ENCODE measurements at regions not wholly inside any gene's neighbourhood (a gene's known extent, or its start where the extent isn't known, plus 50 kb on each side); places are given as distances from the start of the nearest gene placed in this dataset.
"Not testable (repeated sequence)": the region's sequence is repeated elsewhere in the genome, so short reads cannot be mapped to it uniquely, and the experiment has no call there.

DNA sequence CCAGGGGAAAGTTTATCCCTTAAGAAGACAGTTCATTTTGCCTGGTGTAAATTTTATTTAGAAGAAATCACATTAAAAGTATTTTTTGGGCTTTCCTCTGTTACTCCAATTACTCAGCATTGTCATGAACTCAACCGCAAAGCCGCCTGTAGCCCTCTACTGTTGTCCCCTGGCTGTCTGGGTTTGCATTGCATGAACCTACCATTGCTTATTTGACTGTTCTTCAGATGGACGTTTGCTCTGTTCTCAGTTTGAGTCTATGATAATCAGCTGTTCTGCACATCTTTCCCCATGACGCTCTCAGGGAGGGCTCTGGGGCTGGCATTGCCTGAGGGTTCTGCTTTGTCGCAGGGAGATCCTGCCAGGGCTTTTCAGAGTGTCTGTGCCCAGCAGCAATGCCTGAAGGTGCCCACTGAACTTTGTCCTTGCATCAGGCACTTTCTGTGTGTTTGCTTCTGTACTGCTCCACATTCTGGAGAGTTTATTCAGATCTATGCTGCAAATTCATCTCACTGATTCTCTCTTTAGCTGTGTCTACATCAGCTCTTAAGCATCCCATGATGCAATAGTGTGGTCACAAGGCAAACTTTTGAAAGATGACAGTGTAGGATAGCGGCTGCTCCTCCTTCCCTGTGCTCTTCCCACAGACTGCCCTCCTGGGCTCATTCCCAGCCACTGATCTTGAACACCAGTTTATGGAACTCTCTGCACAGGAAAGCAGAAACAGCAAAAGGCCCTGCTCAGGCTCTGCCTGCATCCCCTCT, 370.8 kb downstream of the TMEM121 start:
- H3K4me1 Mint-ChIP-seq, result peaks cover 12% of the 10 kb centered on the region
- H3K9me3 Mint-ChIP-seq; H3K4me3 Mint-ChIP-seq; H3K27me3 Mint-ChIP-seq; POLR2A ChIA-PET; H3K36me3 Mint-ChIP-seq (ENCODE audit: low read depth); CTCF ChIA-PET; H3K27ac Mint-ChIP-seq: not testable (repeated sequence)
- peak; percentile 36 for DNase-seq

GRCh38 chr14:105897725-105898113, 371.3 kb downstream of the TMEM121 start:
- Mint-ChIP-seq H3K4me3 (no peak overlapping the region), H3K27me3 (peaks cover 7% of the 10 kb centered on the region), H3K9me3 (no peaks in the 10 kb centered on the region), H3K27ac (no peak overlapping the region), H3K4me1 (peaks cover 12% of the 10 kb centered on the region), H3K36me3 (ENCODE audit: low read depth) (no peaks in the 10 kb centered on the region)
- POLR2A ChIA-PET, result no interaction called here
- DNase-seq, result no peak
- CTCF ChIA-PET, result no interaction called here

DNA sequence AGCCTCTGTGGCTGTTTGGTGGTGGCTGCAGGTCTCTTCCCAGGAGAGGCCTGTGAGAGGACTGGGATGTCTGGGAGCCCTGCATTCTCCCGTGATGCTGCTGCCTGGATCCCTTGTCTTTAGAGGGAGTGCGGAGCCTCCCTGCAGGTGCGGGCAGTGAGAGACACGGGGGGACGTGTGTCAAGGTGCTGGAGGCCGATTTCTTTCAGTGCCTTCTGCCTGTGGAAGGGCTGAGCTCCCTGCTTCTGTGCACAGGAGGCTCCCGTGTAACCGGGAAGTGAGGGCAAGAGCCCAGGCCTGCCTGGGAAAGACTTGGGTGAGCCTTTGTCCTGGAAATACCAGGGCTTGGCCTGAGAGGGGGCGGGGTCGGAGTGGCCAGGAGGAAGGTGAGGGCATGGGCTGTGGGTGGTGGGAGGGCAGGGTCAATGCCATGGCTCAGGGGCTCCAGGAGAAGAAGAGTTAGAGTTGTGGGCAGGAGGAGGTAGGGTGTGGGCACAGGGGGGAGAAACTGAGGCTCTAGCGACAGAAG, 372.2 kb downstream of the TMEM121 start:
- Mint-ChIP-seq H3K4me1 (peaks cover 12% of the 10 kb centered on the region), H3K36me3 (ENCODE audit: low read depth) (no peaks in the 10 kb centered on the region), H3K4me3 (no peak overlapping the region), H3K9me3 (no peaks in the 10 kb centered on the region), H3K27me3 (peaks cover 7% of the 10 kb centered on the region), H3K27ac (no peak overlapping the region)
- ChIA-PET POLR2A (no interaction called here), CTCF (no interaction called here)
- no peak for DNase-seq

DNA sequence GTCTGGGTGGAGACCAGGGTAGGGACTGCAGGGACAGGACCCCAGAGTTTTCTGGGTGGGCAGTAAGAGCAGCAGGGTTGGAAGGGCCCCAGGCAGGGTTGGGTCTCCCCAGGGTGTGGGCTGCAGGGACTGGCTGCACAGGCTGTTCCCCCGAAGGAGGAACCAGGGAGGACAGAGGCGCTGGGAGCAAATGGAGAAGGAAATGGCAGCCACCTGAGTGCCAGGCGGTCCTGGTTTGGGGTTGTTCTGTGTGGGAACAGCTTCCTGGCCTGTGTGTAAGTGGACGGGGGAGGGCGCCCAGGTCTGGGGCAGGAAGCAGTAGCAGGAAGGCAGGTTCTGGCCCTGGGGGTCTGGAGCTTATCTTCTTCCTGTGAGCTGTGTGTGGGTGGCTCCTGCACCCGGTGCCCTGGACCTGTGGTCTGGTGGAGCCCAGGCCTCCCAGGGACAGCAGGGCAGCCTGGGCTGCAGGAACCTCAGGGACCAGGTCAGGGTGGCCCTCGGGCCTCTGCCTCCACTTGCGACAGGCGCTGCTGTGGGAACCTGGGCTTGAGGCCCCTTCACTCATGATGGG, 372.8 kb downstream of the TMEM121 start:
- H3K9me3 Mint-ChIP-seq, result no peaks in the 10 kb centered on the region
- no peaks in the 10 kb centered on the region for H3K36me3 Mint-ChIP-seq (ENCODE audit: low read depth)
- H3K4me1 Mint-ChIP-seq, result peaks cover 12% of the 10 kb centered on the region
- H3K27ac Mint-ChIP-seq, result no peak overlapping the region
- ChIA-PET POLR2A (no interaction called here), CTCF (no interaction called here)
- no peak overlapping the region for H3K4me3 Mint-ChIP-seq
- peaks cover 7% of the 10 kb centered on the region for H3K27me3 Mint-ChIP-seq
- no peak for DNase-seq

DNA sequence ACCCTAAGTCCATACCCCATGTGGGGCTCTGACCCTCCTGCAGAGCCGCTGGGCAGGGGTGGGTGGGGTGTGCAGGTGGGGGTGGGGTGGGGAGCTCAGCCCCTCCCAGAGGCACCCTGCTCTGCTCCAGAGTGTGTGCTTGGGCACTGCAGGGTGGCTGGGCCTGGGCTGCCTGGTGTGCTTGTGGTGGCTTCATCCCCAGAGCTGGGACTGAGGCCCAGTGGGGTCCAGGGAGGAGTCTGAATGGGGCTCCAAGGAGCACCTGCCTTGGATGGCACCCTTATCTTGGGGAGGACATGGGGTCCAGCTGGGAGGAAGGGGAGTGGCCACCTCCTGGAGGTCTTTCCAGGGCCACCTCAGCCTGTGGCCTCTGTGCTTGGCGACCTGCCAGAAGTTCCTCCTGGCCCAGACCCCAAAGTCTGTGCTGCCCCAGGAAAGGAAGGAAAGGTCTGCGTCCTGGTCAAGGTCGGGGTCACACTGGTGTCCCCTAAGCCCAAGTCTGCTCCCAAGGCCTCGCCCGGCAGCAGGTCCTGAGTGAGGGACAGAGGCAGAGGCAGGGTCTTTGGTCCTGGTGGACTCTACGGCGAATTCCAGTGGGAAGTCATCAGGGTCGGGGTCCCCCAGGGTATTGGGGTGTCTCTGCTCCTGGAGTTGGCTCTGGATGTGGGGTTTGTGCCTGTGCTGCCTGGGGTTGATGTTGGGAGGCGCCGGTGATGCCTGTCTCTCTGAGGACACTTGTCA, 373.4 kb downstream of the TMEM121 start:
- Mint-ChIP-seq H3K9me3 (no peaks in the 10 kb centered on the region), H3K4me3 (no peak overlapping the region), H3K36me3 (ENCODE audit: low read depth) (no peaks in the 10 kb centered on the region), H3K4me1 (peaks cover 12% of the 10 kb centered on the region), H3K27ac (no peak overlapping the region), H3K27me3 (peaks cover 7% of the 10 kb centered on the region)
- DNase-seq, result no peak
- POLR2A ChIA-PET, result no interaction called here
- CTCF ChIA-PET, result no interaction called here

GRCh38 chr14:105900398-105901160, 374.2 kb downstream of the TMEM121 start:
- no peaks in the 10 kb centered on the region for H3K9me3 Mint-ChIP-seq
- peaks cover 12% of the 10 kb centered on the region for H3K4me1 Mint-ChIP-seq
- no peak for DNase-seq
- no peaks in the 10 kb centered on the region for H3K36me3 Mint-ChIP-seq (ENCODE audit: low read depth)
- H3K27ac Mint-ChIP-seq, result no peak overlapping the region
- peaks cover 7% of the 10 kb centered on the region for H3K27me3 Mint-ChIP-seq
- no peak overlapping the region for H3K4me3 Mint-ChIP-seq
- ChIA-PET CTCF (no interaction called here), POLR2A (no interaction called here)

GRCh38 chr14:105901226-105901625, 374.8 kb downstream of the TMEM121 start:
- ChIA-PET POLR2A (no interaction called here), CTCF (no interaction called here)
- no peak overlapping the region for H3K27ac Mint-ChIP-seq

GRCh38 chr14:105902131-105902898, 375.9 kb downstream of the TMEM121 start:
- POLR2A ChIA-PET, result no interaction called here
- peaks cover 11% of the 10 kb centered on the region for H3K27me3 Mint-ChIP-seq
- no peaks in the 10 kb centered on the region for H3K36me3 Mint-ChIP-seq (ENCODE audit: low read depth)
- CTCF ChIA-PET, result no interaction called here
- H3K4me1 Mint-ChIP-seq, result peaks cover 2% of the 10 kb centered on the region
- H3K27ac Mint-ChIP-seq, result no peak overlapping the region
- H3K9me3 Mint-ChIP-seq, result no peaks in the 10 kb centered on the region
- no peak overlapping the region for H3K4me3 Mint-ChIP-seq
- DNase-seq, result no peak

More at GRCh38 chr14:105901226-105901625, 374.8 kb downstream of the TMEM121 start:
- Mint-ChIP-seq H3K9me3 (no peaks in the 10 kb centered on the region), H3K4me1 (peaks cover 12% of the 10 kb centered on the region), H3K36me3 (ENCODE audit: low read depth) (no peaks in the 10 kb centered on the region), H3K27me3 (peaks cover 7% of the 10 kb centered on the region), H3K4me3 (no peak overlapping the region)
- no peak for DNase-seq

- H3K27me3 Mint-ChIP-seq; POLR2A ChIA-PET; H3K27ac Mint-ChIP-seq; H3K4me1 Mint-ChIP-seq; CTCF ChIA-PET; H3K4me3 Mint-ChIP-seq; H3K36me3 Mint-ChIP-seq (ENCODE audit: low read depth); DNase-seq; H3K9me3 Mint-ChIP-seq: not testable (repeated sequence)
These were observed 376.4 kb downstream of the TMEM121 start for GRCh38 chr14:105902899-105903165.

DNA sequence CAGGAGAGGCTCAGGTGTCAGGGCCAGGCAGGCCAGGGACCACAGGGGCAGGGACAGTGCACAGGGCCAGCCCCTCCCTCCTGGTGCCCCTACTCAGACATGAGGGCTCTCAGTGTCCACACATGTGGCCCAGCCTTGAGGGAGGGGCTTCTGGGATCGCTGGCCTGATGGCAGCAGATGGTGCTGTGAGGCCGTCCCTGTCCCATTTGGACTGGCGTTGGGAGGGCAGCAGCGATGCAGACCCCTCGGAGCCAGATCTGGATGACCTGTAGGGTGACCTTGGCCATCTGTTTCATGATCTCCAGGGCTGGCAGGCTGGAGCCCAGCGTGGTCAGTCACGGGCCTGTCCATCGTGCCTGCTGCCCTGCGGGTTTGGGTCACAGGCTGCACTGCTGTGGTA, 377.6 kb downstream of the TMEM121 start:
- H3K4me1 Mint-ChIP-seq, result no peaks in the 10 kb centered on the region
- no peaks in the 10 kb centered on the region for H3K9me3 Mint-ChIP-seq
- no peak overlapping the region for H3K27ac Mint-ChIP-seq
- CTCF ChIA-PET, result no interaction called here
- POLR2A ChIA-PET, result no interaction called here
- no peaks in the 10 kb centered on the region for H3K36me3 Mint-ChIP-seq (ENCODE audit: low read depth)
- peaks cover 11% of the 10 kb centered on the region for H3K27me3 Mint-ChIP-seq
- no peak for DNase-seq
- H3K4me3 Mint-ChIP-seq, result no peak overlapping the region

- POLR2A ChIA-PET, result no interaction called here
- H3K9me3 Mint-ChIP-seq, result no peaks in the 10 kb centered on the region
- CTCF ChIA-PET, result no interaction called here
- DNase-seq, result no peak
- peaks cover 11% of the 10 kb centered on the region for H3K27me3 Mint-ChIP-seq
- no peak overlapping the region for H3K4me3 Mint-ChIP-seq
- no peaks in the 10 kb centered on the region for H3K4me1 Mint-ChIP-seq
- no peak overlapping the region for H3K27ac Mint-ChIP-seq
- no peaks in the 10 kb centered on the region for H3K36me3 Mint-ChIP-seq (ENCODE audit: low read depth)
These were observed 378.0 kb downstream of the TMEM121 start for GRCh38 chr14:105904379-105904778.

DNA sequence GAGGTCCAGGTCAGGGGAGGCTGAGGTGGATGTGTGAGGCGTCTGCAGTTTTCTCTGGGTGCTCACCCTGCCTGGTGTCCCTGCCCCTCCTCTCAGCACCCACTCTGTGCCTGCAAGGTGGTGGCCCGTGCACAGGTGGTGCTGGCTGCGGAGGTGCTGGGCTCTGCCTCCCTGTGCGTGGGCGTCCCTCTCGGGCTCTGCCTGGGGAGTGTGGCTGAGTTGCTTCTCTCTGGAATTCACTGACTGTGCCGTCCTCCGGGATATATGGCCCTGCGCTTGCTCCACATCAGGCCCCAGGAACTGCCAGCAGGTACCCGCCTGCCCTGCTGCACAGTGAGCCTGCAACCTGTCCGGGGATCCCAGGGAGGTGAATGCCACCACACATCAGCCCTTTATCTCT, 379.1 kb downstream of the TMEM121 start:
- CTCF ChIA-PET, result no interaction called here
- Mint-ChIP-seq H3K9me3 (no peaks in the 10 kb centered on the region), H3K4me1 (no peaks in the 10 kb centered on the region), H3K27me3 (peaks cover 11% of the 10 kb centered on the region), H3K27ac (no peak overlapping the region), H3K4me3 (no peak overlapping the region), H3K36me3 (ENCODE audit: low read depth) (no peaks in the 10 kb centered on the region)
- POLR2A ChIA-PET, result no interaction called here
- no peak for DNase-seq

- Mint-ChIP-seq H3K36me3 (ENCODE audit: low read depth) (no peaks in the 10 kb centered on the region), H3K4me3 (no peak overlapping the region), H3K27me3 (peaks cover 6% of the 10 kb centered on the region), H3K27ac (no peak overlapping the region), H3K4me1 (no peaks in the 10 kb centered on the region), H3K9me3 (no peaks in the 10 kb centered on the region)
- DNase-seq, result no peak
- ChIA-PET CTCF (no interaction called here), POLR2A (no interaction called here)
These were observed 380.9 kb downstream of the TMEM121 start for GRCh38 chr14:105907276-105907675.
